ENCODE measurements at regions not wholly inside any gene's neighbourhood (a gene's known extent, or its start where the extent isn't known, plus 50 kb on each side); places are given as distances from the start of the nearest gene placed in this dataset.

DNA sequence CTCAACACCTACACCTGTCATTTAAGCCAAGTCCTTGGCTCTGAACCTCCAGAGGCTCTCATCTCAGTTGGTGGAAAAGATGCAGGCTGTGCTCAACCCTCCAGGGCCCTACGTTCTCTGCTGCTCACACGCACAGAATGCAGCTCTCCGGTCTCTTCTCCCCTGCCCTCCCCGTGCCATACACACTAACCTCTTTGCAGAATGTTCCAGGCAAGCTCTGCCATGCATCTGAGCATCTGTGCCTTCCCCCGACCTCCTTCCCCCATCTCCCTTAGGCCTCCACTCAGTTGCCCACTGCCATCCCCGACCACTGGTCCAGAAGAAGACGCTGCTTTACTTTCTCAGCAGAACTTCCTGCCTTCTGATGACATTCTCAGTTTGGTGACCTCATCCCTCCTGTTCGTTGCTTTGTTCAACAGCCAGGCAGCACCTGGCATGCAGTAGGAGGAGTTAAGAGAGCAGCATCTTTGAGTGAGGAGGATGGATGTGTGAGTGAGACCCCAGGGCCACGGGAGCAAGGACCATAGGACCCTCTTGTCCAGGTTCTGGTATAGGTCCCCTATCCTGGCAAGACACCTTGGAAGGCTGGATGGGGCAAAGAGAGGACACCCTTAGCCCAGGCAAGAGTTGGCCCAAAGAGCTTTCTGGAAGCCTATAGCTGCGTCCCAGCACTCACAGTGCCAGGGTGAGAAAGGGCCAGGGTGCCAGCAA lies 598.0 kb downstream of the BRD1 start:
- H3K9me3 Mint-ChIP-seq = no peaks in the 10 kb centered on the region
- no peaks in the 10 kb centered on the region for H3K36me3 Mint-ChIP-seq (ENCODE audit: low read depth)
- H3K4me3 Mint-ChIP-seq = no peak overlapping the region
- no peak overlapping the region for H3K27ac Mint-ChIP-seq
- H3K27me3 Mint-ChIP-seq (ENCODE audit: low read depth) = peaks cover 19% of the 10 kb centered on the region
- TF ChIP-seq, protein P1, sequence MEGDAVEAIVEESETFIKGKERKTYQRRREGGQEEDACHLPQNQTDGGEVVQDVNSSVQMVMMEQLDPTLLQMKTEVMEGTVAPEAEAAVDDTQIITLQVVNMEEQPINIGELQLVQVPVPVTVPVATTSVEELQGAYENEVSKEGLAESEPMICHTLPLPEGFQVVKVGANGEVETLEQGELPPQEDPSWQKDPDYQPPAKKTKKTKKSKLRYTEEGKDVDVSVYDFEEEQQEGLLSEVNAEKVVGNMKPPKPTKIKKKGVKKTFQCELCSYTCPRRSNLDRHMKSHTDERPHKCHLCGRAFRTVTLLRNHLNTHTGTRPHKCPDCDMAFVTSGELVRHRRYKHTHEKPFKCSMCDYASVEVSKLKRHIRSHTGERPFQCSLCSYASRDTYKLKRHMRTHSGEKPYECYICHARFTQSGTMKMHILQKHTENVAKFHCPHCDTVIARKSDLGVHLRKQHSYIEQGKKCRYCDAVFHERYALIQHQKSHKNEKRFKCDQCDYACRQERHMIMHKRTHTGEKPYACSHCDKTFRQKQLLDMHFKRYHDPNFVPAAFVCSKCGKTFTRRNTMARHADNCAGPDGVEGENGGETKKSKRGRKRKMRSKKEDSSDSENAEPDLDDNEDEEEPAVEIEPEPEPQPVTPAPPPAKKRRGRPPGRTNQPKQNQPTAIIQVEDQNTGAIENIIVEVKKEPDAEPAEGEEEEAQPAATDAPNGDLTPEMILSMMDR (IDR thresholded peaks at IDR 0.05; ENCODE audit: unreplicated experiment in 3 of 3) = no peak
- H3K4me1 Mint-ChIP-seq = no peaks in the 10 kb centered on the region

- H3K4me1 Mint-ChIP-seq = no peaks in the 10 kb centered on the region
- H3K9me3 Mint-ChIP-seq = no peaks in the 10 kb centered on the region
- H3K27ac Mint-ChIP-seq = no peak overlapping the region
- H3K4me3 Mint-ChIP-seq = no peak overlapping the region
- TF ChIP-seq, protein P1 (IDR thresholded peaks at IDR 0.05; ENCODE audit: unreplicated experiment in 3 of 3) = no peak
- no peaks in the 10 kb centered on the region for H3K36me3 Mint-ChIP-seq (ENCODE audit: low read depth)
- peaks cover 23% of the 10 kb centered on the region for H3K27me3 Mint-ChIP-seq (ENCODE audit: low read depth)
Measured at GRCh38 chr22:49228431-49229037, 599.1 kb downstream of the BRD1 start.

GRCh38 chr22:49227670-49228069 lies 600.0 kb downstream of the BRD1 start:
- no peak overlapping the region for H3K4me3 Mint-ChIP-seq
- TF ChIP-seq, protein P1 (IDR thresholded peaks at IDR 0.05; ENCODE audit: unreplicated experiment in 3 of 3) = no peak
- H3K36me3 Mint-ChIP-seq (ENCODE audit: low read depth) = no peaks in the 10 kb centered on the region
- no peak overlapping the region for H3K27ac Mint-ChIP-seq
- H3K27me3 Mint-ChIP-seq (ENCODE audit: low read depth) = peaks cover 19% of the 10 kb centered on the region
- no peaks in the 10 kb centered on the region for H3K9me3 Mint-ChIP-seq
- no peaks in the 10 kb centered on the region for H3K4me1 Mint-ChIP-seq

GRCh38 chr22:49226096-49226495 lies 601.6 kb downstream of the BRD1 start:
- Mint-ChIP-seq H3K36me3 (ENCODE audit: low read depth) (no peaks in the 10 kb centered on the region), H3K4me1 (no peaks in the 10 kb centered on the region), H3K9me3 (no peaks in the 10 kb centered on the region), H3K27ac (no peak overlapping the region), H3K4me3 (no peak overlapping the region), H3K27me3 (ENCODE audit: low read depth) (peaks cover 19% of the 10 kb centered on the region)
- TF ChIP-seq, protein P1 (IDR thresholded peaks at IDR 0.05; ENCODE audit: unreplicated experiment in 3 of 3) = no peak

- Mint-ChIP-seq H3K36me3 (ENCODE audit: low read depth) (no peaks in the 10 kb centered on the region), H3K4me1 (no peaks in the 10 kb centered on the region)
Measured at GRCh38 chr22:49224243-49224642, 603.4 kb downstream of the BRD1 start.

More at GRCh38 chr22:49224243-49224642, 603.4 kb downstream of the BRD1 start:
- H3K9me3 Mint-ChIP-seq = peaks cover 3% of the 10 kb centered on the region
- TF ChIP-seq, protein P1 (IDR thresholded peaks at IDR 0.05; ENCODE audit: unreplicated experiment in 3 of 3) = no peak
- no peak overlapping the region for H3K4me3 Mint-ChIP-seq
- H3K27ac Mint-ChIP-seq = no peak overlapping the region
- H3K27me3 Mint-ChIP-seq (ENCODE audit: low read depth) = peaks cover 17% of the 10 kb centered on the region

Measured in nephron (organoid).